ENCODE measurements at regions not wholly inside any gene's neighbourhood (a gene's known extent, or its start where the extent isn't known, plus 50 kb on each side); places are given as distances from the start of the nearest gene placed in this dataset.

DNA sequence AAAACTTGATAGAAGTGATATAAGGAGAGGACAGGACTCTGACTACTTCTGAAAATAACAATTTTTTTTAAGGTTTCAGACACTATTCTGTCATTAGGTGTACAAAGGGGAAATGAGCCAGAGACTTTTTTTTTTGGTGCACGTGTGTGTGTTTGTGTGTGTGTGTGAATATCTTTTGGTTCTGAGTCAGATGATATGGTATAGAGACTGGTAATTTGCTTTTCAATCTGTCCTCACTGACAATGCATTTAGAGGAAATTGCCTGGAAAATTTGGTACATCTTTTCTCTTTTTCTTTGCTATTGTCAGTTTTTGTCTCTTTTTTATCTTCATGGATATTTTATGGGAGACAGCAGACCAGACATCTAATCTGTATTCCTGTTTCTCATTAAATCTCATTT is 59.3 kb downstream of the DDIT4L start:
- DNase-seq: no peak

DNA sequence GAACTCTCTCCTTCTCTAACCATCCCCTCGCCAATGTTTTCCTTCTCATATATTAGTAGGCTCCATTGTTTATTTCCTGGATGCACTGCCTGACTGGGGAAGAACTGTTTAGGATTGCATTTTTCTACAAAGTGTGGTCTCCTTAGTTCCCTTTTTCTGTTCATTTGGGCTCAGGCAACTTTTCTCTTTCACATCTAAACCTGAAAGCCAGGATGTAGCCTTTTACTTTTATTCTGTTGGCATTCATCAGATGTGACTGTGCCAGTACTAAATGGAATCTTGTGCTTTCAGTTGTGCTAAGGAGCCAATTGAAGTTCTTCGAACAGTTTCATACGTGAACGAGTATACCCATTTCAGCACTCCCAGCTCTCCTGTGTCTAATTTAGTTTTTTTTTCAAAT is 59.8 kb downstream of the DDIT4L start:
- DNase-seq: no peak

DNA sequence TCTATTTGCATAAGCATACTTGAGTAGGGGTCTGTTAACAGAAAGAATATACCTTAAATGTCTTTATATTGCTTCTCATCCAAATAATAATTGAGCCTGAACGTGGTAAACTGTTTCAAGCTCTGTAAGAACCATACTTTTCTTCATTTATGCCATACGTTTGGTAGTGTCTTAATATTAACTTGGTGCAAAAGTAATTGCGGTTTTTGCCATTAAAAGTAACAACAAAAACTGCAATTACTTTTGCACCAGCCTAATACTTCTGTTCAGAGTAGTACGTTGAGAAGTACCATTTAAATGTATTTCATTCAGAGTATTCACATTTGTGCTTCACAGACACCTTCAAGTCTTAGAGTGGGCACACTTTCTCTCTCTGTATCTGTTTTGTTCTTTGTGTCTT is 60.5 kb downstream of the DDIT4L start:
- DNase-seq: no peak

DNA sequence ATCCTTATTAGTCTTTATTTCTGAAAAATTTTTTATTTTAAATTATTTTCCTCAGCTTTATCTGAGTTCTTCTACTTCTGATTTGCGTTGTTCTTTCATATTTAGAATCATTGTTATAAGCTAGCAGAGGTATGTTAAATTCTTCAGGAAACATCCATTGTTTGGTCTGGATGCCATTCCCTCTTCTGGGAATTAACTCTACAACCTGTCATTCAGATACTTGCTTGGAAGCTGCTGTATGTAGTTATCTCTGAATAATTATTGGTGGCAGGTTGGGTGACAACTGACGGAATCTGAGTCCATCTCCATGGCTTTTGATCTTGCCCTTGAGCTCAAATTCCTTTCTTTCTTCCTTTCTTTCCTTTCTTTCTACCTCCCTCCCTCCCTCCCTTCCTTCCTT is 61.9 kb downstream of the DDIT4L start:
- DNase-seq: no peak

DNA sequence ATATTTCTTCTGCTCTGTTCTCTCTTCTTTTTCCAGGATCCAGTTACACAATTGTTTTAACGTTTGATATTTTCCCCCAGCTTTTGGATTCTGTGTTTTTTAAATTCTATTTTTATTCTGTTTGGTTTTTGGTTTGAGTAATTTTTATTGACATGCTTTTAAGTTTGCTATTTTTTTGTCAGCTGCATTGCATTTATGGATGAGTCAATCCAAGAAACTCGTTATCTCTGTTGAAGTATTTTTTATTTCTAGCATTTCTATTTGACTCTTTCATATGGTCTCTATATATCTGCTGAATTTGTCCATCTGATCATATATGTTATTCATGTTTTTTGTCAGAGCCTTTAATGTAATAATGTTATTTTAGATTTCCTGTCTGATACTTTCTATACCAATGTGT is 65.6 kb downstream of the DDIT4L start:
- no peak for DNase-seq

DNA sequence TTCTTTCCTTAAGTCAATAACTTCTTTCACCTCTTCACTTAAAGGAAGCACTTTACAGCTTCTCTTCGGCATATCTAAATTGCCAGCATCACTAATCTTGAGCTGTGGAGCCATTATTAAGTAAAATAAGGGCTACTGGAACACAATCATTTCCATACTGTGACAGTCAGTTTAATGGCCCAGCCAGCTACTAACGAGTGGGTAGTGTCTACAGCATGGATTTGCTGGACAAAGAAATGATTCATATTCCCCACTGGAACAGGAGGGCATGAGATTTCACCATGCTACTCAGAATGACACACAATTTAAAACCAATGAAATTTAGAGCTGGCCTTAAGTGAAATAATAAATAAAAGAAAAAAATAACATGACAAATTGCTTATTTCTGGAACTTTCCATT is 72.1 kb downstream of the DDIT4L start:
- DNase-seq: no peak

DNA sequence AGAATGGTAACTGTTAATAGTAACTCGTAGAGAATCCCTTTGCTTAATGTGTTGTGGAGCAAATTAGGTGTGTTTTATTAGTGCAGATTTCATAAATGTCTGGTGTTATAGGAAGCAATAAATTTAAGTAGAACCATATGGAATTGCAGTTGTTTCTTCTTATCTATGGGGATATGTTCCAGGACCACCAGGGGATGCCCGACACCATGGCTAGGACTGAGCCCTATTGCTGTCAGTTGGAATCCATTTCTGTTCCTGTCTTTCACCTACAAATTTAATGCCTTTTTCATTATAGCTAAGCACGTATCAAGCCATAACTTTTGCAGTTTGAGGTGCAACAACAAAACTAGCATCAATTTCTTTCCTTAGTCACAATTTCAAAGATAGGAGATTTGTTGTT is 72.5 kb downstream of the DDIT4L start:
- no peak for DNase-seq

DNA sequence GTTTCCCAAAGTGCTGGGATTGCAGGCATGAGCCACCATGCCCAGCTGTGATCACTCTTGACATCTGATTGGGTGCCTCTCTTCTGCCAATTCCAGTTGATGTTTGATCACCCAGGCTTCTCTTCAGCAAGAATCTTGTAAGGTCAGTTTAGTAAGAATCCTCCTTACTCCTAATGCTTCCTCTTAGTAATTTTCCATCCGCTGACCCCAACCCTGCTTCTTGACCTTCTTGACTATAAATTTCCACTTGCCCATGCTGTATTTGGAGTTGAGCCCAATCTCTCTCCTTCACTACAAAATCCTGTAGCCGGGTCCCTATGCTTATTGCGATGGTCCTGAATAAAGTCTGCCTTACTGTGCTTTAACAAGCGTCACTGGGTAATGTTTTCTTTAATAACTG is 75.4 kb downstream of the DDIT4L start:
- no peak for DNase-seq

DNA sequence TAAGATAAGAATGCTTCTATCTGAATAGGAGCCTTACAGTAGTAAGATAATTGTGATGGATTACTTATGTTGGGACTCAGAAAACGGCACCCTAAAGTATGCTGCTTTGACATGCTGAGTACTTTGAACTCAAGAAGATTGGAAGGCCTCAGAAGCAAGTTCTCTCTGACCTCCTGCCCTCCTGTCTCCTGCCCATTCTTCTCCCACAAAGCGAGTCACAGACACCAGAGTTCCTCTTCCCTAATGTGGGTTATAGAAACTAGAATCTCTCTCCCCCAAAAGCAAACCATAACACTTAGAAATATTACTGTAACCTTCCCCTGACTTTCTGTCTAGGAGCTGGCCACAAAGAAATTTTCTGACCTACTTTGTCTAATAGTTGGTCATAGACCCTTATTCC is 76.5 kb downstream of the DDIT4L start:
- no peak for DNase-seq

DNA sequence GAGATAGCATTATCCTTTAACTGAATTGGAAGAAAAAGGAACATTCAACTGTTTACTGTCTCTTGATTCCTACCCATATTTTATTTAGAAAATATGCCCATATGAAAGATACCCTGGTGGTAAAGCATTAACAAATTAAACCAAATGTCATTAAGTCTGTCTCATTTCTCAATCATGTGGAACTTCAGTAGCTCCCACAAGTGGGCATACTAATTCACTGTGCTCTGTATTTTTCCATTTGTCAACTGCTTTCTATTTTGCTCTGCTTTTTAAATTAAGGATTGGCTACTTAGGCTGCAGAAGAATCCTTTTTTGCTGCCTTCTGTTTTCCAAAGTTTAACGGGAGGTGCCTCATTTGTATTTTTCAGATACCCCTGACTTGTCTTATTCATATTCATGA is 77.2 kb downstream of the DDIT4L start:
- DNase-seq: no peak

DNA sequence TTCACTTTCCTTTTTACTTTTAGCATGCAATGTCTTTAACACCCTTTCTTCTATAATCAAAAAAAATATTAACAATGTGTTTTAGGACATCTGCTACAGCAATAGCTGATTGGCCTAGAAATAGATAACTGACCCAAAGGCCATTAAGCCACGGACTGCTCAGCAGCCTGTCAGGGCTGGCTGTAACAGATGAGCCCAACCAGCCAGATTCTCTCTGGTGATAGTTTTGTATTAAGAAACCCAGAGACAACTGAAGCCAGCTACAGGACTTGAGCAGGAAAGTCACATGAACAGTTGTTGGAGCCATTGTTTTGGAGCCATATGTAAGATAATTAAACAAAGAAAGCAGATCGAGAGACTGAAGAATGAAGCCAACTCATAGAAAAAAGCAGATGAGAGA is 80.3 kb downstream of the DDIT4L start:
- no peak for DNase-seq

DNA sequence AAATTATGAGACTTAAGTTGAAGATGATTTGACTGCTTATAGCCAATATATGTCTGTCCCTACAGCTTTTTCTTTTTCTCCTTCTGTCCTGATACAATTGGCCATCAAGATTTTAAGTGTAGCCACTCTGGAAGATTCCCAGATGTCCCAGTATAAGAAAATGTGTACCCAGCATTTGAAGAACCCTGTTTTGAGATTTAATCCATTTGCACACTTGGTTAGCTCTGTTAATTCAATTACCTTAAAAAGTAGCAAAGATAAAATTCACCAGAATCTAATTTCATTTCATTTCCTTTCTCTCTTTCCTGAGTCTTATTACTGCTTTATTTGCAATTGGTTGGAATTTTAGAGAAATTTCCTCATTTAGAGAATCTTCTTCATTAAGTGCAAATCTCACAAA is 81.4 kb downstream of the DDIT4L start:
- no peak for DNase-seq

DNA sequence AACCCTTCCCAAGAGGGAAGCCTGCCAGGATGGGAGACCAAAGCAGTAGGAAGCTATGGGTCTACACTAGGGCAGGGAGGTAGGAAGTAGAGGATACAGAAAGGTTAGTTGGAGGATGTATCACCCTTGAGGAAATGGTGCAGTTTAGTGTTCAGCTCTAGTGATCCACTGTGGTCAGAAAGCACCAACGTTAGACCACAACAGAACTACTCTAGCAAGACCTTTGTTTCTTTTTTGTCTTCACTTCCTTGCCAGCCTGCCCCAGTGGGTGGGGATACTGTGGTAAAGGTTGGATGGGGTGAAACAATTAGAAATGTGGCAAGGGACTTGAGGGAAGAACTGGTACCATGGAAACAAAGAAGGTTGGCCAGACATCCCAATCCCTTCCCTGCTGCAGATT is 83.3 kb downstream of the DDIT4L start:
- DNase-seq: no peak

DNA sequence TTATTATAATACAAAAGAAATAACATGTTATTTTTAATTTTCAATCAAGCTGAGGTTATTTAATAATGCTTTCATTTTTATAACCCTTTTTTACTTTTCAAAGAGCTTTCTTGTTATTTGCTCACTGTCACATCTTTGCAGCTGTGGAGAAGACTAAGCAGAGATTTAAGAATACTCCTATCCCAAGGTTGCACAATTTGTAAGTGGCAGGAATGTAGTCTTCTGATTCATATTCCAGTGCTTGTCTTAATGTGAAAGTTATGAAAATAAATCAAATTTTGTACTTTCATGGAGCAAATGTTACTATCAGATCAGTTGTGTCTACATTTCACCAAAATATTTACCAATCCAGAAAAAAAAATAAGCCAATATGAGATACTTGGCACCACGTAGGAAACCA is 86.6 kb downstream of the DDIT4L start:
- no peak for DNase-seq

DNA sequence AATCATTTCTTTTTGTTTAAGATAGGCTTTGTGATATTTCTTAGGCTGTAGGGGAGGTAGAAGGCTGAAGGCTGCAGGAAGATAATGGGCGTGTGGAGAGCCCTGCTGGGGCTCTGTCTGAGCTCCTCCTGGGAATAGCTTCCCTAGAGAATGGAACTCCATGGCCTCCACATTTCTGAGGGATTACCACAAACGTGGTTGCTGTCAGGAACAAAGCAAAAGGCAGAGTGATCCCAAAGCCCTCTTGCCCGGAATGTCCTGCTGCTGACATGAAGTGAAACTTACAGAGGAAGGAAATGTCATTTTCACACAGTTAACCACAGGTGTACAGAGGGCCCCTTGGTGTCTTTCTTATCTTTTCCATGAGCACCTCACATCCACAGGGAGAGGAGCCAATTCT is 89.3 kb downstream of the DDIT4L start:
- DNase-seq: no peak

DNA sequence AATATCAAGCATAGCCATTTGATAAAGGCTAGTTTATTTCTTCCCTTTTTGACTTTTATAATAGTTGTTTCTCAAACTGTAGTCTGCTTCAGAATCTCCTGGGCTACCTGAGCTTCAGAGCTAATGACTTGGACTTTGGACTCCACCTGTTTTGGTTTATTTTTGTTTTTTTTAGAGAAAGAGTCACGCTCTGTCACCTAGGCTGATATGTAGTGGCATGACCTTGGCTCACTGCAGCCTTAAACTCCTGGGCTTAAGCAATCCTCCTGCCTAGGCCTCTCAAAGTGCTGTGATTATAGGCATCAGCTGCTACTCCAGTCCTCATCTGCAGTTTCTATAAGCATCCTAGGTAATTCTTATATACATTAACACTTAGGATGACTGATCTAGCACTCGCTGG is 90.5 kb downstream of the DDIT4L start:
- no peak for DNase-seq

DNA sequence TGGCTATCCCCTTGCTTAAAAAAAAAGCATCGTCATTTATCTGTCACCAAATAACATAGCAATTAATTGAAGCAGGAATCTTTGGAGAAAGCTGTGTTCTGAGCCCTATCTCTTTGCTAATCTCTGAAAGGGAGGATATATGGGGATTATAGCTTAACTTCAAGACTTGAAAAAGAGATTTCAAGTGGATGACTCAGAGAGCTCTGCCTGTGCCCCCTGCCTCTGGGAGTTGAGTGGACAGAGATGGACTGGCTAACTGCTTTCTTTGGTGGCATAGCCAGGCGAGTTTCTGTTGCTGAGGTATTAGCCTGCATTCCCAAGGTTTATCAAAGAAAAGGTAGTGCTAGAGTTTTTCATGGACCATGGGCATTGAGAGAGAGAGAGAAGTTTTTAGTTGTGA is 91.6 kb downstream of the DDIT4L start:
- no peak for DNase-seq

DNA sequence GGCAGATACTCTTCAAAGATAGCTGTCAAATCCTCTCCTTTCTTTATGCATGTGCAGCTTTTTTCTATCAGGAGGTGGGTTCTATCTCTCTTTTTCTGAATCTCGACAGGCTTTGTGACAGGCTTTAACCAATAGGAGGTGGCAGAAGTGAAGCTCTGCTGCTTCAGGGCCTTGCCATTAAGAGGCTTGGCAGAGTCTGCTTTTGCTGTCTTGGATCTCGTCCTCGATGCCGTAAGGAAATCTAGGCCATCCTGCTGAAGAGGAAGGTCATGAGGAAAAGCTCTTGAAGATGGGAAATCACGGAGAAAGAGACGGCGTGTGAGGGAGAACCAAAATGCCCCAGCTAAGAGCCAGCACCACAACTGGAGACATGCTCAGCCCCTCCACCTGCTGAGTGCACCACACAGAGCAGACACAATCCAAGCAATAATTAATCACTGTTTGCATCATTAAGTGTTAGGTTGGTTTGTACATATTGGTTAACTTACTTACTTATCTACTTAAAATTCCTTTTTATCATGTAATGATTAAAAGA is 92.2 kb downstream of the DDIT4L start:
- DNase-seq: no peak

DNA sequence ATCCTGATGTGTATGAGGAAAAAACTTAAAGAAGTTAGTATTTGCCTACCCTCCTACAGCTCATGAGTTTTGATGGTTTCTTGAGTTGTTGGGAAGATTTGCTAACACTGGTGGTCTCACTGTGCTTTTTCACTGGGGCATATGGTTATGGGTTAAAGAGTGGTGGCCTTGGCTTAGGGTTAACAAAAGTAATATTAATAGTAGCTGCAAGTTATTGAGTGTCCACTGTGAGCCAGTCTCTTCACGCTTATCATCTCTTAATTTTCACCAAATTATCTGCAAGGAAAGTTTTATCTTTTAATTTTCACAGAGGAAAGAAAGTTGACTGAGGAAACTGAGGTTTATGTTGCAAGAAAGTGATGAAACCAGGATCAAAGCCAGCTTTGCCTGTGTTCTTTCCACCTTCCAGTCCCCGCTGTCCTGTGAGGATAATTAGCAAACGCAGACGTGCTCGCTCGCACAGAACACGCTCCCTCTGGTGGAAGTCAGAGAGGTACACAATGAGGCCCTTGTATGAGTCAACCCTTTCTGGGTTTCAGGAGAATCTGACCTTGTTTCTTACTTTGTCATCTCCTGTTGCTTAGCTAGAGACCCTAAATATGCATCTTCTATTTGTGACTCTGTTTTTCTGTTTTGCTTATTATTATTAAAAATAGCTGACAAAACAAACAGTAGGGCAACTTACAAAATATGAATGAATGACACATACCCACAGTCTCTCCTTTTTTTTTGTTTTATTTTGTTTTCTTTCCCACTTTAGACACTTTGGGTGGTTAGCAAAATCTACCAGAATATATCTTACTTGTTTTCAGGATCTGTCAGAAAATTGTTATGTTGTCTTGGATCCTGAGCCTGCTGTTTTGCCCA is 94.3 kb downstream of the DDIT4L start:
- DNase-seq: peak; percentile 60 to 70

DNA sequence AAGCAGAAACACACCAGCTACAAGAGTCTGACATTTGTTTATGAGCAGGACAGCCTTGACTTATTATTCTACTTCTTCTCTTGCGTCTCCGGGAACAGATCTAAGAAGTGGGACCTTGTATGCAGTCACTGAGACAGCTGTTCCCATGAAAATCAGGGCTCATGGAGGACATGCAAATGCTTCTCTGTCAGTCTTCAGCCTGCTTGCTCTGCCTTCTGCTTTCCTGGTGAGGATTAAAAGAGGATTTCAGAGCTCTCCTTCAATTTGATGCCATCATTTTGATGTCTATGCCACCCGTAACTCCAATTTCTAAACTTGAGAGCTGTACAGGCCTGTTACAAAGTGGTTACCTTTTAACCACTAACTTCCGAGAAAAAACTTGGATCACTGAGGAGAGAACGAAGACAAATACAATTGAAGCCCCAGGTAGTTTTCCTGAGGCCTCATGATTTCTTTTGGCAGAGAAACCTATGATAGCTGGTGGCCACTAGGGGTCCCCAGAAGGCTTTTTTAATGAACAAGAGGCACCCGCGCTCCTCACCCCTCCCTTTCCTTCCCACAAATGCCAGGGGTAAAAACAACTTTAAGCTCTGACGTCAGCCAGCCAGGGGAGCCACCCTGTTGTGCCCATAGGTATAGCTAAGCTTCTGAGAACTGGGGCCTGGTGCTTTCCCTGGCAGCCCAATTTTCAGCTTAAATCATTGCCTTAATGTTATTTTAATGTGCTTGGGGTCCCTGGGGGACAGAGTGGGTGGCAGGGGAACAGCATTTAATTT is 97.0 kb downstream of the DDIT4L start:
- peak; percentile 85 for DNase-seq

DNA sequence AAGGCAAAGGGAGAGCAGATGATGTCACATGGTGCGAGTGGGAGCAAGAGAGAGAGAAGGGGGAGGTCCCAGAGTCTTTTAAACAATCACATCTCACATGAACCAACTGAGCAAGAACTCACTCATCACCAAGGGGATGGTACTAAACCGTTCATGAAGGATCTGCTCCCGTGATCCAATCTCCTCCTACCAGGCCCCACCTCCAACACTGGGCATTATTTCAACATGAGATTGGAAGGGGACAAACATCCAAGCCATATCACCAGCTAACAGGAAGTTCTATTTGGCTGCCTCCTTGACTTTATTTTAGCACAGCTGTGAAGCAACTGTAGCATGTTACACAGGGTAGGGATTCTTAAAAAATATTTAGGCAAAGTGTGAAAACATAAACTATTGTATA is 102.5 kb downstream of the DDIT4L start:
- no peak for DNase-seq

DNA sequence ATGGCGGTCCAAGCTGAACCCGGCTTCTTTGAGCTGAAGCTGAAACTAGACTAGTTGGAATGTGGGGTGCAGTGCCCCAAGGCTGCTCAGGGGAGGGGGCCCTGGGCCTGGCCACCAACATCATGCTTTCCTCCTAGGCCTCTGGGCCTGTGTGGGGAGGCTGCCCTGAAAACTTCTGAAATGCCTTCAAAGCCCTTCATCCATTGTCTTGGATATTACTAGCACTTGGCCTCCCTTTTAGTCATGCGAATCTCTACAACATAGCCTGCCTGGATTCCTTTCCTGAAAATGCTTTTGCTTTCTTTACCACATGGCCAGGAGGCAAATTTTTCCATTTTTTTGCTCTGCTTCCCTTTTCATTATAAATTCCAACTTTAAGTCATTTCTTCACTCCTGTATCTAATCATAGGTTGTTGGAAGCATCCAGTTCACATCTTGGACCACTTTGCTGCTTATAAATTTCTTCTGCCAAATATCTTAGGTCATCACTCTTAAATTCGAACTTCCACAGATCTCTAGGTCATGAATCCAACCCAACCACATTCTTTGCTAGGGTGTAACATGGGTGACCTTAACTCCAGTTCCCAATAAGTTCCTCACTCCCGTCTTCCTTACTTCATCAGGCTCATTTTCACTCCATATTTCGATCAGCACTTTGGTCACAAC is 103.4 kb downstream of the DDIT4L start:
- DNase-seq: no peak

DNA sequence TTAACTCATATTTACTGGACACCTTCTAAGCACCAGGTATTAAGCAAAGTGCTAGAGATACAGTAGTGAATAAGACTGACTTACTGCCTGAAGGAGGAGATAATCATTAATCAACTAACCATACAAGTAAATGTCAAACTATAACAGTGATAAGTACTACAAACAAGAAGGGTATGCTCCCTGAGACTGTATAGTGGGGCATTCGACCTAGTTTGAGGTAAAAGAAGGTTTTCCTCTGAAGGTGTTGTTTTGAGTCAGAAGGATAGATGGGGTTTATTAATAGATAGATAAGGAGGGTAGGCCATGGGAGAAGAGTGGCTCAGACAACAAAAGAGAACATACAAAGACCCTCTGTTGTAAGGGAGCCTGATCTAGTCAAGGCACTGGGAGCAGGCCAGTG is 105.4 kb downstream of the DDIT4L start:
- no peak for DNase-seq

DNA sequence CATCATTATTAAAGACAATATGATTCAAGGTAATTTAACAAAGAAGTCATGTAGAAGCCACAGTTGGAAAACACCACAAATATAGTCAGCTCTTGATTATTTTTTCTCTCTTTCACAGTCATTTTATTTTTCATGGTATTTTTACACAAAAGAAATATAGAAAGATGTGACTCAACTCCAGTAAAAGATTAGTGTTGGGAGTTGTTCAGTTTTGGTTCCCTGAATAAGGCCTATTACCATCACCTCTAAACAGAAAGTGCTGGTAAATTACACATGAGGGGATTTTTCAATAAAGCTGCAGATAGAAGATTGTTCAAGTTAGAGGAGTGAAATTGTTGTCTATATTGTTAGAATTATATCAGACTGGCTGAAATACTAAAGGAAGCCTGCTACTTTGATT is 107.0 kb downstream of the DDIT4L start:
- DNase-seq: no peak
